ENCODE measurements at regions not wholly inside any gene's neighbourhood (a gene's known extent, or its start where the extent isn't known, plus 50 kb on each side); places are given as distances from the start of the nearest gene placed in this dataset.

DNA sequence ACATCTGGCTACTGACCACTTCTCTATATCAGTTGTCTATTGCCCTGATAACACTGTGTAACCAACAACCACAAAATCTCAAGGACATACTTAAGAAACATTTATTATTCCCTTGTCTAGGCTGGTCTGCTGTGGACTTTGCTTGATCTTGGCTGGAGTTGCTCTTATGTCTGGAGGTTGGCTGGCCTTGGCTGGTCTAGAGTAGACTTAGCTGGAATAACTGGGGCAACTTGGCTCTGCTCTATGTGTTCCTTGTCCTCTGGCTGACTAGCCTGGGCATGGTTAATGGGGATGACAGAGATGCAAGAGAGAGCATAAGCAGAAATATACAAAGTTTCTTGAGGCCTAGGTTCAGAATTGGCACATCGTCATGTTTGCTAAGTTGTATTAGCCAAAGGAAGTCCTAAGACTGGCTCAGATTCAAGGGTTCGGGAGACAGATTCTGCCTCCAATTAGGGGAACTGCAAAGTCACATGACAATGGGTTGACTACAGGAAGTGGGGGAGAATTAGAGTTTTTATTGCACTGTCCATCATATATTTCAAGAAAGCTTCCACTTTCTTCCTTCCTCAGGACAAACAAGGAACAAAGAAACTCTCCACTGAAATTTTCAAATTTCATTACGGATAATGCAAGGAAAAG, 61.4 kb upstream of the HMCN1 start:
- H3K27ac ChIP-seq = no peak overlapping the region
- intact Hi-C loops (cut with DNase I; ENCODE audit: low total_unique reads) = no loop called here
- no peaks in the 10 kb centered on the region for H3K27me3 ChIP-seq
- H3K9me3 ChIP-seq = no peaks in the 10 kb centered on the region
- no peaks in the 10 kb centered on the region for H3K36me3 ChIP-seq (ENCODE audit: low read depth, missing control alignments)
- peaks cover 3% of the 10 kb centered on the region for H3K4me1 ChIP-seq
- no peak overlapping the region for H3K4me3 ChIP-seq
- TF ChIP-seq, protein P1, sequence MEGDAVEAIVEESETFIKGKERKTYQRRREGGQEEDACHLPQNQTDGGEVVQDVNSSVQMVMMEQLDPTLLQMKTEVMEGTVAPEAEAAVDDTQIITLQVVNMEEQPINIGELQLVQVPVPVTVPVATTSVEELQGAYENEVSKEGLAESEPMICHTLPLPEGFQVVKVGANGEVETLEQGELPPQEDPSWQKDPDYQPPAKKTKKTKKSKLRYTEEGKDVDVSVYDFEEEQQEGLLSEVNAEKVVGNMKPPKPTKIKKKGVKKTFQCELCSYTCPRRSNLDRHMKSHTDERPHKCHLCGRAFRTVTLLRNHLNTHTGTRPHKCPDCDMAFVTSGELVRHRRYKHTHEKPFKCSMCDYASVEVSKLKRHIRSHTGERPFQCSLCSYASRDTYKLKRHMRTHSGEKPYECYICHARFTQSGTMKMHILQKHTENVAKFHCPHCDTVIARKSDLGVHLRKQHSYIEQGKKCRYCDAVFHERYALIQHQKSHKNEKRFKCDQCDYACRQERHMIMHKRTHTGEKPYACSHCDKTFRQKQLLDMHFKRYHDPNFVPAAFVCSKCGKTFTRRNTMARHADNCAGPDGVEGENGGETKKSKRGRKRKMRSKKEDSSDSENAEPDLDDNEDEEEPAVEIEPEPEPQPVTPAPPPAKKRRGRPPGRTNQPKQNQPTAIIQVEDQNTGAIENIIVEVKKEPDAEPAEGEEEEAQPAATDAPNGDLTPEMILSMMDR (IDR thresholded peaks at IDR 0.05) = no peak
- TF ChIP-seq POLR2A (IDR thresholded peaks at IDR 0.05) = no peak
- DNase-seq = no peak
- 56 to 69% methylated on average over 3 of the region's 3 CpGs for WGBS, 2 donors

DNA sequence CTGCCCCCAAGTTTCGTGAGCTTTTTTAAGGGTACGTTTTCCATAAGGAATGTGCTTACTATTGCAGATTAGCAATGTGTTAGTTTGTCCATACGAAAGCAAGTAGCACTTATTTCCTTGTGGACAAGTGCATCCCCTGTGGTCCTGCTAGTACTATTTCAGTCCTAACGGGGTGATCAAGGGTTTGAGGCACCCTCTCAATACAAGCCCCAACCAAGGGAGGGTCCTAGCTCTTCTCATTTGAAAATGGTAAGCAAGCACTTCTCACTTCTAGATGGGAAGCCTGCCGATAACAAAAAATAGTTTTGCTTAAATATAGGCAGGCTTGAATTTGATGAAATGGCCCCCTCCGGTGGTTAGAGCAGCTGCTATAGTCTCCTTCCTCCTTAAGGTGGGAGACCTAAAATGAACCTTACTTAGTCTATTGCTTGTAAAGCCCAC, 64.0 kb upstream of the HMCN1 start:
- TF ChIP-seq, protein P1 (IDR thresholded peaks at IDR 0.05) = peak; percentile 19 to 34 (median 28)
- TF ChIP-seq POLR2A (IDR thresholded peaks at IDR 0.05) = no peak
- WGBS, 2 donors = 46 to 54% methylated on average over 6 of the region's 6 CpGs
- Histone ChIP-seq H3K27ac (no peak overlapping the region), H3K27me3 (no peaks in the 10 kb centered on the region), H3K9me3 (no peaks in the 10 kb centered on the region), H3K4me1 (peaks cover 3% of the 10 kb centered on the region), H3K36me3 (ENCODE audit: low read depth, missing control alignments) (no peaks in the 10 kb centered on the region), H3K4me3 (no peak overlapping the region)
- intact Hi-C loops (cut with DNase I; ENCODE audit: low total_unique reads) = no loop called here
- peak; percentile 75 for DNase-seq

DNA sequence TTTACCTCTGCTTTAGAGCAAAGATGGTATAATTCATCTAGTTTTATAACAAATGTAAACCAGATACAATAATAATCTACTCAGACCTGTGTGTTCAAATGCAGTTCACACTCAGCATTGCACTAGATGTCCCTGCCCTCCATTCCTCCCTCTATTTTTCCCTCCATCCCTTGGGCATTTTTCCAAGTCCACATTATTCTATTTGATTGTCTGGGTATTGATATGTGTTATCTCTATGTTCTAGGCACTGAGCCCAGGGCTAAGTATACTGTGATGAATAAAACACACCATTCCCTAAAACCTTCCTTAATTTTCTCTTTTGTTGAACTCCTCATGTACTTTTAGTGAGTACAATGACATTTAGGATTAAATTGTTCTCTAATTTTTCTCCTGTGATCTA, 66.2 kb upstream of the HMCN1 start:
- Histone ChIP-seq H3K9me3 (no peaks in the 10 kb centered on the region), H3K27me3 (no peaks in the 10 kb centered on the region), H3K4me3 (no peak overlapping the region), H3K4me1 (peaks cover 3% of the 10 kb centered on the region), H3K27ac (peak overlapping the region; percentile 21 to 36), H3K36me3 (ENCODE audit: low read depth, missing control alignments) (no peaks in the 10 kb centered on the region)
- peak; percentile 30 for DNase-seq
- intact Hi-C loops (cut with DNase I; ENCODE audit: low total_unique reads) = no loop called here
- no peak for TF ChIP-seq POLR2A (IDR thresholded peaks at IDR 0.05)
- TF ChIP-seq, protein P1 (IDR thresholded peaks at IDR 0.05) = no peak

DNA sequence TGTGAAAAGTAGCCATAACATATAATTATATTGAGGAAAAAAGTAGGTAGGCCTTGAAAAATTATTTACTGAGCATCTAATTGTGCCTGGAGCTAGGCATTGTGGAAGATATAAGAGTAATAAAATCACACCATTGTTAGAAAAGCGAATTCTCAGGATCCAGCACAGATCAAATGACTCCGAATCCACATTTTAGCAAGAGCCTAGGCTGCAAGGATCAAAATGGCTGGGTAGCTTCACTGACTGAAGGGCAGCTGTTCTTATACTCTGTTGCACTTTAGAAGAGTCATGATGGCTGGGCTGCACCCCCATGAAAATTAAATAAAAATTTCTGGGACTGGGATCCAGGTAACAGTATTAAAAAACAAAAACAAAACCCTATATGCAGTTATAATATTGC, 67.6 kb upstream of the HMCN1 start:
- Histone ChIP-seq H3K4me3 (no peak overlapping the region), H3K27ac (peak overlapping the region in 1 of 2 donors; percentile 36), H3K27me3 (no peaks in the 10 kb centered on the region), H3K4me1 (peaks cover 3% of the 10 kb centered on the region), H3K9me3 (no peaks in the 10 kb centered on the region), H3K36me3 (ENCODE audit: low read depth, missing control alignments) (no peaks in the 10 kb centered on the region)
- TF ChIP-seq POLR2A (IDR thresholded peaks at IDR 0.05) = no peak
- no peak for DNase-seq
- 82 to 89% methylated on average over 2 of the region's 2 CpGs for WGBS, 2 donors
- intact Hi-C loops (cut with DNase I; ENCODE audit: low total_unique reads) = no loop called here

DNA sequence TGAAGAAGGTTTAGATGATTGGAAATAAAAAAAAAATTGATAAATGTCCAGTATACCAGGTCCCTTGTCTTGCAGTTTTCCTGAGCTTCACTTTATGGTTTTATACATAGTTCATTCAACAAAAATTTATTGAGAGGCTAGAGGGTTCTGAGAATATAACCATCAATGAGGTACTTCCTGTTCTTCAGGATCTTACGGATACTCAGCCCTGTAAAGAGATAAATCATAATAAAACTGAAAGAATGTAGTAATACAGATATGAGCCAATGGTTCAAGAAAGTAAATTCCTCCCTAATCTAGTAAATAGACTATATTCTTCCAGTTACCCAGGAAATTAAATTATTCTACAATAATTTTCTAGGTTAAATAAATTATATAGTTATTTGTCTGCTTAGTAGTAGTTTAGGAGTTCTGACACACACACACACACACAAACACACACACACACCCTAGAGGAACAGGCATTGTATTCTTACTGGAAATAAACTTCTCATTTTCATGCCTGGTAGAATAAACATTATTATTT, 70.4 kb upstream of the HMCN1 start:
- Histone ChIP-seq H3K4me1 (peaks cover 3% of the 10 kb centered on the region), H3K9me3 (no peaks in the 10 kb centered on the region), H3K4me3 (no peak overlapping the region), H3K36me3 (ENCODE audit: low read depth, missing control alignments) (no peaks in the 10 kb centered on the region), H3K27me3 (no peaks in the 10 kb centered on the region), H3K27ac (no peak overlapping the region)
- intact Hi-C loops (cut with DNase I; ENCODE audit: low total_unique reads) = no loop called here
- 33 to 48% methylated on average over 1 of the region's 1 CpG for WGBS, 2 donors
- no peak for DNase-seq
- TF ChIP-seq, protein P1 (IDR thresholded peaks at IDR 0.05) = no peak
- TF ChIP-seq POLR2A (IDR thresholded peaks at IDR 0.05) = no peak
